HUES6 (cell line): ENCODE measurements at regions not wholly inside any gene's neighbourhood (a gene's known extent, or its start where the extent isn't known, plus 50 kb on each side); places are given as distances from the start of the nearest gene placed in this dataset.

Experiments used
- H3K27ac ChIP-seq: 2 replicates; pipeline ENCODE4 v1.7.0; 2013; ENCODE audit warnings: low read depth, mild to moderate bottlenecking, low read length, inconsistent platforms
- H3K27me3 ChIP-seq: 2 replicates; pipeline ENCODE4 v1.6.1; 2013; ENCODE audit warnings: low read length; ENCODE audit not compliant: control insufficient read depth, insufficient read depth
- H3K36me3 ChIP-seq: 2 replicates; pipeline ENCODE4 v1.6.1; 2013; ENCODE audit warnings: low read length; ENCODE audit not compliant: control insufficient read depth, insufficient read depth
- H3K4me1 ChIP-seq: 2 replicates; pipeline ENCODE4 v1.6.1; 2013; ENCODE audit warnings: low read length; ENCODE audit not compliant: control insufficient read depth, insufficient read depth
- H3K4me3 ChIP-seq: 2 replicates; pipeline ENCODE4 v1.5.1; 2013; ENCODE audit warnings: low read depth, low read length
- H3K9ac ChIP-seq: one replicate; pipeline ENCODE4 v1.6.1; 2013; ENCODE audit warnings: mild to moderate bottlenecking, low read length
- H3K9me3 ChIP-seq: 2 replicates; pipeline ENCODE4 v1.6.1; 2013; ENCODE audit warnings: low read depth, low read length; ENCODE audit not compliant: control insufficient read depth, insufficient read depth

DNA sequence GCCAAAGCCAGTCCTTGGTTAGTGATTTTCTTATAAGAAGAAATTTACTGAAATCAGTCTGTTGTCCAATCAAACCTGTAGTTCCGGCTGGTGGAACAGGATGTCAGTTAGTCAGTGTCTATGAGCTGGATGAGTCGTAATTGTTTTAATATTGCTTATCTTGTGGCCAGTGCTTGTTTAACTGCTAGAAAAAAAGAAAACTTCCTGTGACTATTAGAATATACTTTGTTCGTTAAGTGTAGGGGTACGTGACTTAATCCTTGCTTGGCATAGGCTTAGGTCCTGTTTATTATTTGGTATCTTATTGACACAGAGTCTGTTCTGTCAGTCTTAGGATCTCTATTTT is 1484.8 kb upstream of the MIR17HG start:
- no peaks in the 10 kb centered on the region for H3K9me3 ChIP-seq
- H3K9ac ChIP-seq = no peak overlapping the region
- H3K4me3 ChIP-seq = no peak overlapping the region
- H3K27ac ChIP-seq = no peak overlapping the region
- no peaks in the 10 kb centered on the region for H3K4me1 ChIP-seq
- H3K36me3 ChIP-seq = no peaks in the 10 kb centered on the region
- H3K27me3 ChIP-seq = no peaks in the 10 kb centered on the region

DNA sequence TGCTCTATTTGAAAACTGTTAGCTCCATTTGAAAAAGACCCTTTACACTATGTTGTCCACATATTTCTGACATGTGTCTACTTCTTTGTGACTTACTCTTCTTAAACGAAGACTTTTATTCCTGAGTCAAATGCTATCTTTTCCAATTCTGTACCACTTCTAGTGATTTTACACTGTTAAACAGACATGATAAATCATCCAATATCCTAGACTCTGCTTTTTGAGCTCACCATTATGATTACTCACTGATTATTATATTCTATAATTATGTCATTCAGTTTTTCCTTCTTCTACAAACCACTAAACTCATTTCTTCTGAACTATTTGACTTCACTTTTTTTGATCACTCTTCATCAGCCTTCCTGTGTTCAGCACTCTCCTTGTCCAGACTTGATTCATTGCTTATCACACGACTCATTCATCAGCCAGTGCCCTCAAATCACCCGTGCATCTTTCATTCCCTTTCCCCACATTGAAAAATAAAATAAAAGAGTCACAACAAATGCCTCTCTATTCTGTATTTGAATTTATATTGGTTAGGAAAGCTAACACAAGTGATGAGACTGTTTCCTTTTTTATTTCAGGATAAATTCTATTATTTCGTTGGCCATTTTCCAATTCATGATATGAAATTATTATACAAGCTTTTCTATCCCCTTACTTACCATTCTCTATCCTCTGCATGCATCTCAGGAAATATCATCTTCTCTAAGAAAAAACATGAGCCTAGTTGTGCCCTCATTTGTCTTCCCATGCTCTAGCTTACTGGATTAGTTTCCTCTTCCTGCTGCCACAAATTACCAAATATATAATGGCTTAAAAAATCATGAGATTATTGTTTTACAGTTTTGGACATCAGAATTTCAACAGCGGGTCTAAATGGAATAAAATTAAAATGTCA is 1482.1 kb upstream of the MIR17HG start:
- no peaks in the 10 kb centered on the region for H3K36me3 ChIP-seq
- no peaks in the 10 kb centered on the region for H3K27me3 ChIP-seq
- no peak overlapping the region for H3K27ac ChIP-seq
- H3K9me3 ChIP-seq = no peaks in the 10 kb centered on the region
- H3K9ac ChIP-seq = no peak overlapping the region
- H3K4me1 ChIP-seq = no peaks in the 10 kb centered on the region
- no peak overlapping the region for H3K4me3 ChIP-seq

GRCh38 chr13:89869312-89869711 is 1478.2 kb upstream of the MIR17HG start:
- Histone ChIP-seq H3K9me3 (no peaks in the 10 kb centered on the region), H3K4me3 (no peak overlapping the region), H3K27me3 (no peaks in the 10 kb centered on the region), H3K27ac (no peak overlapping the region), H3K4me1 (no peaks in the 10 kb centered on the region), H3K9ac (no peak overlapping the region), H3K36me3 (no peaks in the 10 kb centered on the region)

- Histone ChIP-seq H3K4me1 (no peaks in the 10 kb centered on the region), H3K27ac (no peak overlapping the region), H3K9me3 (no peaks in the 10 kb centered on the region), H3K4me3 (no peak overlapping the region), H3K27me3 (no peaks in the 10 kb centered on the region), H3K9ac (no peak overlapping the region), H3K36me3 (no peaks in the 10 kb centered on the region)
Observed at GRCh38 chr13:89878904-89879303, 1468.6 kb upstream of the MIR17HG start.

- H3K27me3 ChIP-seq = no peaks in the 10 kb centered on the region
- no peak overlapping the region for H3K9ac ChIP-seq
- H3K27ac ChIP-seq = no peak overlapping the region
- no peaks in the 10 kb centered on the region for H3K4me1 ChIP-seq
- H3K36me3 ChIP-seq = no peaks in the 10 kb centered on the region
- H3K4me3 ChIP-seq = no peak overlapping the region
- no peaks in the 10 kb centered on the region for H3K9me3 ChIP-seq
Observed at GRCh38 chr13:89880201-89880600, 1467.3 kb upstream of the MIR17HG start.

- H3K27me3 ChIP-seq = no peaks in the 10 kb centered on the region
- no peaks in the 10 kb centered on the region for H3K4me1 ChIP-seq
- H3K9ac ChIP-seq = no peak overlapping the region
- H3K9me3 ChIP-seq = no peaks in the 10 kb centered on the region
- H3K4me3 ChIP-seq = no peak overlapping the region; the same call in 1 of the 2 replicates
- no peaks in the 10 kb centered on the region for H3K36me3 ChIP-seq
- no peak overlapping the region for H3K27ac ChIP-seq
Observed at GRCh38 chr13:89883893-89884448, 1463.5 kb upstream of the MIR17HG start.

DNA sequence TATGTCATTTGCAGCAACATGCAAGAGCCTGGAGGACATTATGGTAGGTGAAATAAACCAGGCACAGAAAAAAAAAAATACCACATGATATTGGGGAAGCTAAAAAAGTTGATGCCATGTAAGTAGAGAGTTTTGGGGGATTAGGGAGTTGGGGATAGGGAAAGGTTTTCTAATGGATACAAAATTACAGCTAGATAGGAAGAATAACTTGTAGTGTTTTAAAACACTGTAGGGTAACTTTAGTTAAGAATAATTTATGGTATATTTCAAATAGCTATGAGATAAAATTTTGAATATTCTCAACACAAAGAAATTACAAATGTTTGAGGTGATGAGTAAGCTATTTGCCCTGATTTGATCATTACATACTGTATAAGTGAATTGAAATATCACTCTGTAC is 1456.7 kb upstream of the MIR17HG start:
- Histone ChIP-seq H3K9me3 (no peaks in the 10 kb centered on the region), H3K36me3 (no peaks in the 10 kb centered on the region), H3K4me3 (no peak overlapping the region), H3K4me1 (no peaks in the 10 kb centered on the region), H3K27me3 (no peaks in the 10 kb centered on the region), H3K27ac (no peak overlapping the region), H3K9ac (no peak overlapping the region)

DNA sequence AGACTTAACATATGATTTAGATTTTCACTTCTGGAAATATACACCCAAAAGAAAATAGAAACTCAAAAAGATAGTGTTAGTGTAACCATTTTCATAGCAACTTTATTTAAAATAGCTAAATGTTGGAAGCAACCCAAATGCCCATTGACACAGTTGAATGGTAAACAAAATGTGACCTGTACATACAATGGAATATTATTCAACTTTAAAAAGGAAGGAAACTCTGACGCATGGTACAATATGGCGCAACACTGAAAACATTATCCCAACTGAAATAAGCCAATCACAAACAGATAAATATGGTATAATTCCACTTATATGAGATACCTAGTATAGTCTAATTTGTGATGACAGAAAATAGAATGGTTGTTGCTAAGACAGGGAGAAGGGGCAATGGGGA is 1456.1 kb upstream of the MIR17HG start:
- Histone ChIP-seq H3K27me3 (no peaks in the 10 kb centered on the region), H3K4me3 (no peak overlapping the region), H3K9ac (no peak overlapping the region), H3K27ac (no peak overlapping the region), H3K9me3 (no peaks in the 10 kb centered on the region), H3K4me1 (no peaks in the 10 kb centered on the region), H3K36me3 (no peaks in the 10 kb centered on the region)

GRCh38 chr13:89897681-89898080 is 1449.8 kb upstream of the MIR17HG start:
- Histone ChIP-seq H3K27me3 (no peaks in the 10 kb centered on the region), H3K27ac (no peak overlapping the region), H3K4me1 (no peaks in the 10 kb centered on the region)

DNA sequence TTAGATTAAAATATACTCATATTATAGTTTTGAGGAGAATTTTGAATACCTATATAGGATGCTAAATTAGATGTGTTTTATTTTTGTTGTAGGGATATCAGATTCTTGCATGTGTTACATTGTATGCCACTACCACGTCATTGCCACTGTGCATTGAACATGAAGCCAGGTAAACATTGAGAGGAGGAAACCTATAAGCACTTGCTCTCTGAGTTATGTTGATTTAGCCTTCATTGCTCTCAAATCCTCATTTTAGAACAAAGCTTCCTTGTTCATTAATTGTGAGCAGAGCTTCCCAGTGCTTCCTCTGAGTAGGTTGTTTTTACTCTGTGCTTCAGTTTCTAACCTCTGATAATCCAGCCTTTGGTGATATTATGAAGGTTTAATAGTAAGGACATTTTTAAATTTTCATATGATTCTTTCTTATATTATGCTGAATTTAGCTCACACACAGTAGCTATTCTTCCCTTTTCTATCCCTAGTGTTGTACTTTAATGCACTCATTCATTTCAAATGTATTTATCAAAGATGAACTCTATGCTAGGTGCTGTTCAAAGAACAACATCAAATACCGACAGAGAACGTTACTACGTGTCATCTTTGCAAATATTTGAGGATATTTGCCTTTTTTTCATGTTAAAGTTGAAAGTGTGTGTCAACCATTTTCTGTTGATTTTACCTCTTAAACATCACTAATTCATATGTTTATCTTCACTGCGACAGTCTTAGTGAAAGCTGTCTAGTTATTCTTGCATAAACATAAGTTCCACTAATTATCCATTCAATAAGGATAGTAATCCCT is 1448.0 kb upstream of the MIR17HG start:
- Histone ChIP-seq H3K9me3 (no peaks in the 10 kb centered on the region), H3K36me3 (no peaks in the 10 kb centered on the region), H3K4me1 (no peaks in the 10 kb centered on the region), H3K9ac (no peak overlapping the region), H3K27ac (no peak overlapping the region), H3K27me3 (no peaks in the 10 kb centered on the region), H3K4me3 (no peak overlapping the region)

More at GRCh38 chr13:89897681-89898080, 1449.8 kb upstream of the MIR17HG start:
- no peaks in the 10 kb centered on the region for H3K36me3 ChIP-seq
- no peaks in the 10 kb centered on the region for H3K9me3 ChIP-seq
- H3K9ac ChIP-seq = no peak overlapping the region
- H3K4me3 ChIP-seq = no peak overlapping the region
